Body of pancreas (tissue), 4 donors: ENCODE measurements at regions not wholly inside any gene's neighbourhood (a gene's known extent, or its start where the extent isn't known, plus 50 kb on each side); places are given as distances from the start of the nearest gene placed in this dataset.

ENCODE experiments used
- CTCF ChIP-seq, 7 experiments: fragments of 450-650 bp in 4 of 7; fragments of 200-600 bp in 3 of 7; sonication (generic) in 3 of 7; IDR thresholded peaks; one replicate each; pipeline ENCODE4 v1.5.1; 2016 to 2019; ENCODE audit warnings: antibody characterized with exemption in 7 of 7
- POLR2A ChIP-seq, 3 donors: fragments of 450-650 bp; IDR thresholded peaks; one replicate each; pipeline ENCODE4 v1.6.1; 2016; ENCODE audit warnings: antibody characterized with exemption in 3 of 3, mild to moderate bottlenecking in 2 of 3

GRCh38 chr2:8333177-8333831 is 348.6 kb upstream of the ID2 start:
- TF ChIP-seq CTCF (IDR thresholded peaks at IDR 0.05) (no peak), POLR2A (IDR thresholded peaks at IDR 0.05) (no peak)
